Activated CD4-positive, CD25-positive, alpha-beta regulatory T cell treated with anti-CD3 and anti-CD28 coated beads, Interleukin-2, amount 50 U/mL, for 16 hours (primary cell): ENCODE measurements at regions not wholly inside any gene's neighbourhood (a gene's known extent, or its start where the extent isn't known, plus 50 kb on each side); places are given as distances from the start of the nearest gene placed in this dataset.

Experiments used
- DNase-seq: peaks from one replicate; pipeline ENCODE4 v3.0.0-alpha.2; 2020; ENCODE audit warnings: low read depth, low spot score

GRCh38 chr2:8416001-8416571 is 265.8 kb upstream of the ID2 start:
- no peak for DNase-seq

GRCh38 chr2:8416849-8417832 is 264.7 kb upstream of the ID2 start:
- no peak for DNase-seq

DNA sequence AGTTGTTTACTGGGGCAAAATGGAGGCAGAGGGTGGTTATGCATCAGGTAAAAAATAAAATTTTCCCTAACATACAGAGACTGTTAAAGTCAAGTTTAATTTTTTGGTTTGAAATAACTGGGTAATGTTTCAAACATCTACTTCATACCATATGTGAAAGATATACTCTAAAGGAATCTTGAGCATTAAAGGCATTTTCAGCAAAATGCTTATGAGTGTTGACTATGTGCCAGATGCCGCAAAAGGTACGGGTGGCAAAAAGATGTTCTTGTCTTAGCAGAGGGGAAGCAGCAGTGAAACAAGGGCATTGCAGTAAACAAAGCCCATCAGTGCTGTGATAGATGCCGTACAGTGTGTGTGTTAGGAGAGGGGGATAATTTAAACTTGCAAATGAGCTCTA is 263.1 kb upstream of the ID2 start:
- no peak for DNase-seq

DNA sequence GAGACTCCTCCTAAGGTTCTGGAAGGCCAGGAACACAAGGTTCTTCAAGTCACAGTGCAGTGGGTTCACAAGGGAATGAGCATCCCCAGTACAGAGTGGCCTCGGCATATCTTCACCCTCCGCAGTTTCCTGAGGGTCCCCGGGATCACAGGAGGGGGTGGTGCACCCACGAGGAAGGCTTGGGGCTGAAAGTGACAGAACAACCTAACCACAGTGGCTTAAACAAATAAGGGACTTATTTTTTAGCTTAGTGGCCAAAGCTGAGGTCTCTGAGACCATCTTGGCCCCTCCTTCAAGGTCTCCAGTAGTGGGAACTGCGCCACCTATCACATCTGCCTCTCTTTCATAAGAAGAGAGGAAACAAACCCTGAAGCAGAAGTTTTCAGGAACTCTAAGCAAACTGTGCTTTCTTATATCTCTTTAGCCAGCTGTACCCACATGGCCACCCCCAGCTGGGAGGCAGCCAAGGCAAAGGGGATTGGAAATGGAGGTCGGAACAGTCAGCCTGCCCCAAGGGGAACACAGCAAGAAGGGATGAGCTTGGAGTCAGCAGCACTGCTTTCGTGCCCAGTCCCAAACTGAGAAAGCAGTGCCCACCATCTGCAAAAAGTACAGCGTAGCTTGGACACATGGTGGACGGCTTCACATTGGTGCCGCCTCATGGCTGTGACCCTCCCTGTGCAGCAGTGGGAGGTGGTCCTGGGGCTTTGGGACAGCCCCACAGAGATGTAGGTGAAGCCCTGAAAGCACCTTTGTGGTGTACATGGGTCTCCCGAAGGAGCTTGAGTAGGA is 260.0 kb upstream of the ID2 start:
- DNase-seq: no peak

- DNase-seq: no peak
Measured at GRCh38 chr2:8422450-8422800, 259.4 kb upstream of the ID2 start.

DNA sequence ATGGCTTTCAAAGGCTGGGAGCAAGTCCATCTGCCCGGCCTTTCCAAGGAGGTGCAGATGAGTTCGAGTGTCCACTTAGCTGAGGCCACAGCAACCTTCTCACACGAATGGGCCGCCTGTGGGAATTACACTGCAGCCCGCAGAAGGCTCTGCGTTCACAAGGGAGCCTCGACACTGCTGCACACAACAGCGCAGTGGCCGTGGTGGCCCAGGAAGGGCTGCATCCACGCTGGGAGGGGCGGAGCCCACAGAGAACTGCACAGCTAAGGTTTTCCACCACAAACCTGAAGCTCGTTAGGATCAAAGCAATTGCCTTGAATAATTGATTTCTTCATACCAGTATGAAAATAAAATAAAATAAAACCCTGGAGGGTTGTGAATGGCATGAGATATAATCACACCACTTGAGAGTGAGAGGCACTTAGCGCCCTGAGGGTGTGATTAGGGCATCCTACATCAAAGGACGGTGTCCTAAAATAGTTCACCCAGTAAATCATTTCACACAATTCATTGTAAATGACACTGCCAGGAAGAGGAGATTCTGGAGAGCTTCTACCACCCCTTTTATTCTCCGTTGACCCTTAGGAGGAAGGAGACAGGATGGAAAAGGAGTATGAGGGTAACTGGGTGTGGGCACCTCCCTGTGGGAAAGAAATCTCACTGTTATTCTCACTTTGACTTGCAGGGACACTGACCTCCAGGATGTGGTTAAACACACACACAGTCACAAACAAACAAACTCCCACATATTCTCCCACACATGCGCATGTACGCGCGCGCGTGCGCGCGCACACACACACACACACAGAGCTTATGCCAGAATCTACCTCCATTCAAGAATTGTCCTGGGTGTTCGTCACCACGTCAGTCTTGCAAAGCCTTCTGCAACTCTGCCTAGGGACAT is 256.6 kb upstream of the ID2 start:
- no peak for DNase-seq

- no peak for DNase-seq
Measured at GRCh38 chr2:8426550-8426949, 255.3 kb upstream of the ID2 start.

DNA sequence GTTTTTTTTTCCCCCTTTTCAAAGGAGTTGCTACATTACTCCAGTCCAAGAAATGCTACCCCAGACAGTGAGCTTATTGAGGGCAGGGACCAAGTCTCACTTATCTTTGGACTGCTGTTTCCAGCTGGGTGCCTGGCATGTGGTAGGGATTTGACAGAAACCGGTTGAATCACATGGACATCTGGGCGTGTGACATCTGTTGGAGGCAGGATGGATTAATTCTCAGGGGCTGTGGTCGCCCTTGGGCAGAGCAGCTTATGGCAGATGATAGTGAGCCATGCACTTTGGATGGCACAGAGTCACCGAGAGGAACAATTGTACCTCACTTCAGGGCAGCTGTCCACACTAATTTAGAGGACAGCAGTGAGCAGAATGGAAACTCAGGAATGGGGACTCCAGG is 254.6 kb upstream of the ID2 start:
- no peak for DNase-seq

DNA sequence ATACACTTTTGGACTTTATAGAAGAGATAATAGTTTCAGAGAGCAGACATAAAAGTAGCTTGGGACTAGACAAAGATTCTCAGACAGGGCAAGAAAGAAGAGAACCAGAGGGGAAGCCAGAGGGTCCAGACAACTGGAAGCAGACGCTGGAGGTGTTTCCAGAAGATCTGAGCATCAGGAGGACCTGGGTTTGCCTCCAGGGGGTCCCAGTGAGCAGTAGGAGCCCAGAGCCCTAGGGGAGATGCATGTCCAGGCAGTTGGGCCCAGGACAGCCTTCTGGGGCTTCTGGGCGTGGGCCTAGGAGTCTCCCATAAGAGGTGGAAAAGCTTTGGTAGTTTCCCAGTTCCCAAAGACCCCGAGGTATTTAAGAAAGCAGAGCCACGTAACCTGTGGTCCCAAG is 251.2 kb upstream of the ID2 start:
- no peak for DNase-seq

GRCh38 chr2:8431446-8432125 is 250.3 kb upstream of the ID2 start:
- DNase-seq: no peak

GRCh38 chr2:8432706-8433336 is 249.0 kb upstream of the ID2 start:
- DNase-seq: no peak

- DNase-seq: no peak
Measured at GRCh38 chr2:8433390-8433789, 248.5 kb upstream of the ID2 start.

DNA sequence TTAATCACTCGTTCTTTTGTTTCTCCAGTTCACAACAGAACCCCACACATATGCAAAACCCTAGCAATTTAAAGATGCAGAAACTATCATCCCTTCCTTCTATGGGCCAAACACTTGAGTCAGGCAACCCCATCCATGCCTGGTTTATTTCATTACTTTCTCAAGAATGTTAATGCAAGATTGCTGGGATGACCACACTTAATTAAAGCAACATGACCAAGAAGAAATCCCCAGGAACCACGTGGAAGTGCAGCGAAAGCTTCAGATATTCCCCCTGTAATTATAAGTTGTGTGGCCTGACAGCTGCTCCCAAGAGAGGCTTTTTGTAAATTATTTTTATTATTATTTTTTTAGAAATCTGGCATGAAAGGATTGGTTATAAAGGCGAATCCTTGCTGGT is 246.2 kb upstream of the ID2 start:
- no peak for DNase-seq

DNA sequence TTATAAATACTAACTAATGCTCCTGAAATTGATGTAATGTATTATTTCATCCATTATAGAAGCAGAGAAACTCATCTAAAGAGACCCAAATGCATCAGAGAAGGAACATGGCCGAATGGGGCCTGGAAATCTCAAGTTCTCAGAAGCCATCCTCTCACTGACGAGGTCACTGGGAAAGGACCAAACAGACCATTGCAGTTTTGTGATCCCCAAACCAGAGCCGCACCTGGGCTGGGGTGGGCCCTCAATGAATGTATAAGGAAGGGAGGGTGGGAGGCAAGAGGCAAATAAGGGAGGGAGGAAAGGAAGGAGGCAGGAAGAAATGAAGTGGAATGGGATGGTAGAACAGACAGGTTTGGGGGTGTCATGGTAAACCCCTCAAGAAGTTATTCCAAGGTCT is 245.3 kb upstream of the ID2 start:
- DNase-seq: no peak

DNA sequence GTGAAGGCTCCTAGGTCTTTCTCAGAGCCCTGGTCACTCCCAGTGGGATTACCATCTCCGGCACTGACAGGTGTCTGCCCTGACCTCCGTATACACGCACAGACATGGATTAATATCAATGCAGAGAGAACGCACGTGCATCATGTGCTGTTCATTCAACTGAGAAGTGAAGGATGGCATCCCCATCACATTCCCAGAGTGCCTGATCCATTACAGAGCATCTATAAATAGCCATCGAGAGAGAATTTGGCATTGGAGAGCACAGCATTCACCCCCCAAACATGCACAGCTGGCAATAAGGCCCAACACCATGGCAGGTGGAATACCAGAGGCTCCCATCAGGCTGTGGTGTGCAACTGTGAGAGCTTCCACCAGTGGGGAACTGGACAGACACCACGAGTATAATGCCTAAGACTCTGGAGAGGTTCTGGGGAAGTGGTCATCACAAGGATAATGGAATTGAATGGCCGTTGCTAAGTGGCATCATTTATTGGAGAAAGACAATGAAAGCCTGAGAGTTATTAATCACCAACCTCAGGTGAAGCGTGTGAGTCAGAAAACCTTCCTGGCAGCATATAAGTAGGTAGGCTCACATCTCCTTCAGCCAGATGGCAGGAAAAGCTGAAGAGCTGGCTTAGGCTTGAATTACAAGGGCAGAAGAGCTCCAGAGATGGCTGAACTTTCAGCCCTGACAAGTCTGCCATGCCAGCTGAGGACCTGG is 244.5 kb upstream of the ID2 start:
- no peak for DNase-seq

GRCh38 chr2:8437949-8438400 is 243.9 kb upstream of the ID2 start:
- no peak for DNase-seq

GRCh38 chr2:8438476-8438875 is 243.4 kb upstream of the ID2 start:
- no peak for DNase-seq

DNA sequence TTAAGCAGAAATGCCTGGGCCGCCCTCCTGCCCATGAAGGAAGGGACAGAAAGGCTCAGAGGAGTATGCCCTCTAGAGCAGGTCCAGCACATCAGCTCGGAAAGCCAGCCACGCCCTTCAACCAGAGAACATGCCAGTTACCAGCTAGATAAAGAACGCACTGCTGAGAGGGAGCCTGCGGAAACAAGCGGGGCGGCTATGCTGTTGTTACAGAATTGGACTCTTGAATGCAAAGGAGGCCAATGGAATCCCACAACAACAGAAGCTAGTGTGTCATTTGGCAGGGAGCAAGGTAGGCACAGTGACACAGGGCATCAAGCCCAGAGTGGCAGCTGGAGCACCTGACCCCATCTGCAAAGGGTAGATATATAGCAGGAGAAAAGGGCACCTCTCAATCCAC is 242.9 kb upstream of the ID2 start:
- no peak for DNase-seq

GRCh38 chr2:8440029-8440778 is 241.7 kb upstream of the ID2 start:
- DNase-seq: no peak
